Hepatocyte (in vitro differentiated cells): ENCODE measurements at regions not wholly inside any gene's neighbourhood (a gene's known extent, or its start where the extent isn't known, plus 50 kb on each side); places are given as distances from the start of the nearest gene placed in this dataset.

Source experiments
- EZH2 ChIP-seq: fragments of 200-600 bp; sonication (generic); IDR thresholded peaks from 2 replicates; pipeline ENCODE4 v1.6.1; 2016; ENCODE audit warnings: antibody characterized with exemption, mild to moderate bottlenecking, borderline replicate concordance
- EZH2phosphoT487 ChIP-seq: fragments of 200-600 bp; sonication (generic); IDR thresholded peaks from one replicate; pipeline ENCODE4 v1.6.1; 2018; ENCODE audit warnings: antibody characterized with exemption, mild to moderate bottlenecking, low read depth, moderate library complexity; ENCODE audit not compliant: unreplicated experiment, severe bottlenecking
- TF ChIP-seq, protein P1 (sequence below): fragments of 200-600 bp; sonication (generic); IDR thresholded peaks from 2 replicates; pipeline ENCODE4 v1.5.1; 2016; ENCODE audit warnings: antibody characterized with exemption, mild to moderate bottlenecking; ENCODE audit not compliant: poor library complexity

DNA sequence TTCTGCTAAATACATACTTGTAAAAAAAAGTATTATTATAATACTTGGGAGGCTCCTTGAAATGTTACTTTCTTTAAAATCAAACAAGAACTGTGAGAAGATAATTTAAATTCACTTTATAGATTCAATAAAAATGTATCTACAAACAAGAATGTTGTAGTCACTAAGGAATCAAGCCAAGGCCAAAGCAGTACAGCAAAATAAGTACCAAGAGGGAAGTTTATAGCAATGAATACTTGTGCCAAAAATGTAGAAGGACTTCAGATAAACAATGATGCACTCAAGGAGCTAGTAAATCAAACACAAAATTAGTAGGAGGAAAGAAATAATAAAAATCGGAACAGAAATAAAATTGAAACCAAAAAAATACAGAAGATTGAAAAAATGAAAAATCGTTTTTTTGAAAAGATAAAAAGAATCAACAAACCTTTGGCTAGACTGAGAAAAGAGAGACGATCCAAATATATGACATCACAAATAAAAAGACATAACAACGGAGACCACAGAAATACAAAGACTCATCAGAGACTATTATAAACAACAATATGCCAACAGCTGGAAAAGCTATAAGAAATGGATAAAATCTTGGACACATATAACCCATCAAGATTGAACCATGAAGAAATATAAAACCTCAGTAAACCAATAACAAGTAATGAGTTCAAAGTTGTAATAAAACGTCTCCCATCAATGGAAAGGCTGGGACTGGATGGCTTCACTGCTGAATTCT lies 286.0 kb upstream of the TMEM229A start:
- TF ChIP-seq, protein P1, sequence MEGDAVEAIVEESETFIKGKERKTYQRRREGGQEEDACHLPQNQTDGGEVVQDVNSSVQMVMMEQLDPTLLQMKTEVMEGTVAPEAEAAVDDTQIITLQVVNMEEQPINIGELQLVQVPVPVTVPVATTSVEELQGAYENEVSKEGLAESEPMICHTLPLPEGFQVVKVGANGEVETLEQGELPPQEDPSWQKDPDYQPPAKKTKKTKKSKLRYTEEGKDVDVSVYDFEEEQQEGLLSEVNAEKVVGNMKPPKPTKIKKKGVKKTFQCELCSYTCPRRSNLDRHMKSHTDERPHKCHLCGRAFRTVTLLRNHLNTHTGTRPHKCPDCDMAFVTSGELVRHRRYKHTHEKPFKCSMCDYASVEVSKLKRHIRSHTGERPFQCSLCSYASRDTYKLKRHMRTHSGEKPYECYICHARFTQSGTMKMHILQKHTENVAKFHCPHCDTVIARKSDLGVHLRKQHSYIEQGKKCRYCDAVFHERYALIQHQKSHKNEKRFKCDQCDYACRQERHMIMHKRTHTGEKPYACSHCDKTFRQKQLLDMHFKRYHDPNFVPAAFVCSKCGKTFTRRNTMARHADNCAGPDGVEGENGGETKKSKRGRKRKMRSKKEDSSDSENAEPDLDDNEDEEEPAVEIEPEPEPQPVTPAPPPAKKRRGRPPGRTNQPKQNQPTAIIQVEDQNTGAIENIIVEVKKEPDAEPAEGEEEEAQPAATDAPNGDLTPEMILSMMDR: no peak
- TF ChIP-seq EZH2 (no peak), EZH2phosphoT487 (no peak)
